Astrocyte (in vitro differentiated cells and primary cell): ENCODE measurements at regions not wholly inside any gene's neighbourhood (a gene's known extent, or its start where the extent isn't known, plus 50 kb on each side); places are given as distances from the start of the nearest gene placed in this dataset.

Experiments
- DNase-seq: peaks from one replicate; pipeline ENCODE4 v3.0.0-alpha.2; 2010; ENCODE audit warnings: low read depth
- FAIRE-seq: peaks from 2 replicates; lab custom pipeline; 2011; peaks lifted over from hg19 to GRCh38; lab: Jason Lieb, UNC
- H2AFZ ChIP-seq: 2 replicates; pipeline ENCODE4 v1.6.0; 2012; ENCODE audit warnings: low read depth, low read length, inconsistent platforms
- H3K27ac ChIP-seq: 2 replicates; pipeline ENCODE4 v1.5.1; 2011; ENCODE audit warnings: low read depth, low read length, inconsistent platforms
- H3K27me3 ChIP-seq: 2 replicates; pipeline ENCODE4 v1.6.0; 2011; ENCODE audit warnings: low read length, inconsistent platforms; ENCODE audit not compliant: insufficient read depth
- H3K36me3 ChIP-seq: 2 replicates; pipeline ENCODE4 v1.5.1; 2011; ENCODE audit warnings: low read length, inconsistent platforms; ENCODE audit not compliant: insufficient read depth
- H3K4me1 ChIP-seq: 2 replicates; pipeline ENCODE4 v1.5.1; 2011; ENCODE audit warnings: low read length, inconsistent platforms; ENCODE audit not compliant: insufficient read depth
- H3K4me2 ChIP-seq: 2 replicates; pipeline ENCODE4 v1.6.0; 2012; ENCODE audit warnings: low read length, inconsistent platforms
- H3K4me3 ChIP-seq: 2 replicates; pipeline ENCODE4 v1.5.1; 2011; ENCODE audit warnings: low read depth, mild to moderate bottlenecking, low read length, inconsistent platforms; ENCODE audit not compliant: insufficient read depth
- H3K79me2 ChIP-seq: 2 replicates; pipeline ENCODE4 v1.6.0; 2012; ENCODE audit warnings: mild to moderate bottlenecking, low read length, inconsistent platforms; ENCODE audit not compliant: insufficient read depth
- H3K9ac ChIP-seq: 2 replicates; pipeline ENCODE4 v1.6.0; 2012; ENCODE audit warnings: mild to moderate bottlenecking, low read length, inconsistent platforms
- H3K9me3 ChIP-seq: 2 replicates; pipeline ENCODE4 v1.5.1; 2012; ENCODE audit warnings: low read depth, mild to moderate bottlenecking, low read length, inconsistent platforms; ENCODE audit not compliant: insufficient read depth
- H4K20me1 ChIP-seq: 2 replicates; pipeline ENCODE4 v1.6.0; 2012; ENCODE audit warnings: low read length, inconsistent platforms; ENCODE audit not compliant: insufficient read depth
- H3K27ac Mint-ChIP-seq: one replicate; pipeline ENCODE4 v1.8.0; 2021; ENCODE audit warnings: mild to moderate bottlenecking, mixed read lengths; ENCODE audit not compliant: unreplicated experiment
- H3K27me3 Mint-ChIP-seq: one replicate; pipeline ENCODE4 v1.8.0; 2021; ENCODE audit warnings: low read depth, mixed read lengths; ENCODE audit not compliant: unreplicated experiment
- H3K36me3 Mint-ChIP-seq: one replicate; pipeline ENCODE4 v1.8.0; 2021; ENCODE audit warnings: low read depth, mixed read lengths; ENCODE audit not compliant: unreplicated experiment
- H3K4me1 Mint-ChIP-seq: one replicate; pipeline ENCODE4 v1.8.0; 2021; ENCODE audit warnings: low read depth, mixed read lengths; ENCODE audit not compliant: unreplicated experiment
- H3K4me3 Mint-ChIP-seq: one replicate; pipeline ENCODE4 v1.8.0; 2021; ENCODE audit warnings: mild to moderate bottlenecking, moderate library complexity, mixed read lengths; ENCODE audit not compliant: unreplicated experiment
- H3K9me3 Mint-ChIP-seq: one replicate; pipeline ENCODE4 v1.8.0; 2021; ENCODE audit warnings: mild to moderate bottlenecking, mixed read lengths; ENCODE audit not compliant: unreplicated experiment
- CTCF ChIP-seq: IDR thresholded peaks from 2 replicates; pipeline ENCODE4 v1.5.1; 2011; ENCODE audit warnings: low read depth, mild to moderate bottlenecking, inconsistent platforms, low read length, moderate library complexity; ENCODE audit not compliant: insufficient read depth
- EZH2 ChIP-seq: IDR thresholded peaks from 2 replicates; pipeline ENCODE4 v1.6.1; 2012; ENCODE audit warnings: mild to moderate bottlenecking, low read length, inconsistent platforms; ENCODE audit not compliant: insufficient read depth

- Histone ChIP-seq H3K27me3 (no peaks in the 10 kb centered on the region), H3K4me2 (no peak overlapping the region), H3K79me2 (no peaks in the 10 kb centered on the region), H2AFZ (no peak overlapping the region), H4K20me1 (no peaks in the 10 kb centered on the region), H3K4me1 (no peaks in the 10 kb centered on the region), H3K9ac (no peak overlapping the region), H3K27ac (no peak overlapping the region), H3K36me3 (no peaks in the 10 kb centered on the region), H3K4me3 (no peak overlapping the region), H3K9me3 (no peaks in the 10 kb centered on the region)
- DNase-seq: no peak
- Mint-ChIP-seq H3K36me3 (no peaks in the 10 kb centered on the region), H3K4me1 (no peaks in the 10 kb centered on the region), H3K4me3 (no peak overlapping the region), H3K9me3 (peaks cover 1% of the 10 kb centered on the region), H3K27me3 (no peaks in the 10 kb centered on the region), H3K27ac (no peak overlapping the region)
- FAIRE-seq: no peak
- no peak for TF ChIP-seq CTCF
- TF ChIP-seq EZH2: no peak
Measured at GRCh38 chr7:145313551-145313950, 477.7 kb upstream of the TPK1 start.

GRCh38 chr7:145293754-145294153 is 457.9 kb upstream of the TPK1 start:
- Histone ChIP-seq H3K9ac (no peak overlapping the region), H3K79me2 (no peaks in the 10 kb centered on the region), H3K4me2 (no peak overlapping the region), H3K27me3 (no peaks in the 10 kb centered on the region), H2AFZ (no peak overlapping the region), H3K4me3 (no peak overlapping the region), H3K36me3 (no peaks in the 10 kb centered on the region), H3K27ac (no peak overlapping the region), H4K20me1 (no peaks in the 10 kb centered on the region), H3K4me1 (no peaks in the 10 kb centered on the region), H3K9me3 (no peaks in the 10 kb centered on the region)
- Mint-ChIP-seq H3K4me3 (no peak overlapping the region), H3K27ac (no peak overlapping the region), H3K4me1 (no peaks in the 10 kb centered on the region), H3K27me3 (no peaks in the 10 kb centered on the region), H3K9me3 (no peaks in the 10 kb centered on the region), H3K36me3 (no peaks in the 10 kb centered on the region)
- DNase-seq (no peak), FAIRE-seq (no peak)
- TF ChIP-seq CTCF: no peak
- TF ChIP-seq EZH2: no peak

GRCh38 chr7:145293228-145293701 is 457.4 kb upstream of the TPK1 start:
- no peaks in the 10 kb centered on the region for H3K79me2 ChIP-seq
- H3K9ac ChIP-seq: no peak overlapping the region
- Mint-ChIP-seq H3K4me1 (no peaks in the 10 kb centered on the region), H3K27ac (no peak overlapping the region), H3K9me3 (no peaks in the 10 kb centered on the region), H3K36me3 (no peaks in the 10 kb centered on the region), H3K27me3 (no peaks in the 10 kb centered on the region), H3K4me3 (no peak overlapping the region)
- H3K4me1 ChIP-seq: no peaks in the 10 kb centered on the region
- no peak overlapping the region for H2AFZ ChIP-seq
- FAIRE-seq: no peak
- no peak for DNase-seq
- H3K4me2 ChIP-seq: no peak overlapping the region
- TF ChIP-seq EZH2: no peak
- no peak for TF ChIP-seq CTCF
- no peaks in the 10 kb centered on the region for H3K36me3 ChIP-seq
- no peaks in the 10 kb centered on the region for H3K27me3 ChIP-seq
- no peak overlapping the region for H3K4me3 ChIP-seq
- H3K9me3 ChIP-seq: no peaks in the 10 kb centered on the region
- H4K20me1 ChIP-seq: no peaks in the 10 kb centered on the region
- H3K27ac ChIP-seq: no peak overlapping the region
